T-helper 22 cell (primary cell): ENCODE measurements at regions not wholly inside any gene's neighbourhood (a gene's known extent, or its start where the extent isn't known, plus 50 kb on each side); places are given as distances from the start of the nearest gene placed in this dataset.

ENCODE experiments used
- DNase-seq: peaks from one replicate; pipeline ENCODE4 v3.0.0-alpha.2; 2020; ENCODE audit warnings: low read depth

GRCh38 chr21:34022627-34023335 lies 50.6 kb upstream of the MRPS6 start:
- no peak for DNase-seq

DNA sequence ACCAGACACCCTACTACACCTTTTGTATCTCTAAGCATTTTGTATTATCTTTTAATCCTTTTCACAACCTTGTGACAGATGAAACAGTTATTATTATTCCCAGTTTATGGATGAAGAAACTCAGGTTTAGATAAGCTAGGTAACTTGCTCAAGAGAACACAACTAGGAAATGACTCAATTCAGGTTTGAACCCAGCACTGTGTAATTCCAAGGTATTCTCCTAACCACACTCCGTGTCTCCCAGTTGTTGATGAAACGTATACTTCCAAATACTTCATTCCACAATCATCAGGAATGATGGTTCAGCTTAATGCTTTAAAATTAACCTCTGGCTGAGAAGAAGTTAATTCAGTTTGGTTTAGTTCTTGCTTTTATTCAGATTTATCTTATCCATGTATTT lies 51.7 kb upstream of the MRPS6 start:
- DNase-seq, result no peak

GRCh38 chr21:34020983-34021553 lies 52.3 kb upstream of the MRPS6 start:
- DNase-seq, result no peak

DNA sequence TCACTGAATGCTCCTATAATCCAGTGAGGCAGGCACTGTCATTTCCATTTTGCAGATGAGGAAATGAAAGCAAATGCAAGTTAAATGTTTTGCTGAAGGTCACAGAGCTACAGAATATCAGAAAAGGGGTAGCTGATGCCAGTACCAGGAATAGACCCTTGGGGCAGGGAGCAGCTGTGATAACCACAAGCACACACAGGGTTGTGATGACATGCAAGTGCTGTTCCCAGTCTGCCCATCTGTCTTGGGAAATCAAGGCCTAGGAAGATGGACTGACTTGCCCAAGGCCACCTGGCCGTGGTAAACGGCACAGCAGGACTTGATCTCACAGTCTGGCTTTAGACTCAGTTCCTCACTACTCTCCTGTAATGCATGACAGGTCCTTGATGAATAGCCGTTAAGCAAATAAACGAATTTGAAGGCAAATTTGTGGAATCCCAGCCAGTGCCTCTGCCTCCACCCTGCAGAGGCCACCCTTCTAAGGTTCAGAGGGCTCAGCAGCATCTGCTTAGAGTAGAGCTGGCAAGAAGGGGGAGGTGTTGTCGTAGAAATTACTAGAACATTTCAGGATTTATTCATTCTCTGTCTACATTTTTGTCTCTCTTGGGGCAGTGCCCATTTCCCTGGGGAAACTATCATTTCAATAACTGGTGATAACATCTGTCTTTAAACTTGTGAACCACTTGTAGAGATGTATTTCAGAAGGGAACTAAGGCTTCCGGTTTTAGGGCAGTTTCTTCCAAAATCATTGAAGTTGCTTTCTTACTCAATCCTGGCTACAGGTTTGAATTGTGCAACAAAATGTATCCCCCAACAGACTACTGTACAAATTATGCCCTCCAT lies 53.2 kb upstream of the MRPS6 start:
- DNase-seq, result no peak

DNA sequence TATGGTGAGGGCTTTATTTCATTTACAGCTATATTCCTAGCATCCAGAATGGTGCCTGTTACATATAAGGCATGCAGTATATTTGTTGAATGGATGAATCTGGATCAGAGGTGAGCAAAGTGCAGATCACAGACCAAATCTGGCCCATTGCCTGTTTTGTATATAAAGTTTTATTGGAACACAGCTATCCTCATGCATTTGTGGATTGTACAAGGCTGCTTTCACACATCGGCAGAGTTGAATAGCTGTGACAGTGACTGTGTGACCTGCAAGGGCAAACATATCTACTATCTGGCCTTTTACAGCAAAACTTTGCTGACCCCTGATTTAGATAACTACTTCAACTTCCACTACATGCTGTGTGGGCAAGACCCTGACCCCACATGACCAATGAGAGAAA lies 54.0 kb upstream of the MRPS6 start:
- DNase-seq, result no peak

DNA sequence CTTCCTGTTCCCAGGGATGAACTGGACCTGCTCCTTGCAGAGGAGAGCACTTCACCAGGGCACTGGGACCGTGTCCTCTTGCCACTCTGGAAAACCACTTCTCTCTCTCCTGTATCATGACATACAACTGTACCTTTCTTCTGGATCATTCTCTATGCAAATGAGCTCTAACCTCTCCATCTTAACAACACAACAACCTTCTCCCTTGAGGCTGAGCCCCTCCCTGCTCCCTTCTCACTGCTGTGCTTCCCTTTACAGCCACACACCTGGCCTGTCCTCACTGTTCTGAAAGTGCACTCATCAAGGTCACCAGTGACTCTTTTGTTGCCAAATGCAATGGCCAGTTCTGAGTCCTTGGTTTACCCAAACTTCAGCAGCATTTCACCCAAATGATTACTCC lies 54.5 kb upstream of the MRPS6 start:
- no peak for DNase-seq

- no peak for DNase-seq
Observed at GRCh38 chr21:34018185-34018584, 55.2 kb upstream of the MRPS6 start.

DNA sequence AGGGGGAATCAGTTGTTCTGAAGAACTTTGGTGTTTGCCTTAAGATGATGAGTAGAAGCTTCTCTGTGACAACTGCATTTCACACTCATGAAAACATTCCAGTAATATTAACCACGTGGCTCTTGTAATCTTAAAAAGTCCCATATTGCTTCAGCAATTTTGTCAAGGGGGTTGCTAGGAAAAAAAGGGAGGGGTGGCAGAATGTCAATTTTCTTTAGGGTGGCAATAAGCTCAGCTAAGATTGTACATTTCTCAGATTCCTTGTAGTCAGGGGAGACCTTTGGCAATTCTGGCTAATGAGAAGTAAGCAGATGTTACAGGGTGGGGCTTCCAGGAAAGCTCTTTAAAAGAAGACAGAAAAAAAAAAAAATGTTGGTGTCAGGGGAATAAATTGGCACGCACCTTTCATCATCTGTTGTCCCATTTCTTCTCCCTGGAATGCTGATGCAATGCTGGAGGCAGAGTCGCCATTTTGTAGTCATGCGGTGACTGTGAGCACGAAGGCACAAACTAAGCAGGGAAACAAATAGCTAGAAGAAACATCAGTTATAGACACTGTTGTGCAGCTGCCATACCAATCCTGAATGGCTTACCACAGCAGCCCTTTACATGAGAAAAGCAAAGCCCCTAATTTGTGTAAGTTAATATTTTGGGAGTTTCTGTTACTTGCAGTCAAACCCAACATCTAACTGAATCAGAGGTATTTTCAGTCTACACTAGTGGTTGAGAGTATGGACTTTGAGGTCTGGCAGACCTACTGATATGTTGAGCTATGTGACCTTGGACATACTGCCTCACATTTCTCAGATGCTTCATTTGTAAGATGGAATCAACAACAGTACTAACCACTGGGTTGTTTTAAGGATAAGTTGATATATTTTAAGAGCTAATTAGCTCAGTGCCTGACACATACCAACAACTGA lies 56.1 kb upstream of the MRPS6 start:
- DNase-seq, result no peak

DNA sequence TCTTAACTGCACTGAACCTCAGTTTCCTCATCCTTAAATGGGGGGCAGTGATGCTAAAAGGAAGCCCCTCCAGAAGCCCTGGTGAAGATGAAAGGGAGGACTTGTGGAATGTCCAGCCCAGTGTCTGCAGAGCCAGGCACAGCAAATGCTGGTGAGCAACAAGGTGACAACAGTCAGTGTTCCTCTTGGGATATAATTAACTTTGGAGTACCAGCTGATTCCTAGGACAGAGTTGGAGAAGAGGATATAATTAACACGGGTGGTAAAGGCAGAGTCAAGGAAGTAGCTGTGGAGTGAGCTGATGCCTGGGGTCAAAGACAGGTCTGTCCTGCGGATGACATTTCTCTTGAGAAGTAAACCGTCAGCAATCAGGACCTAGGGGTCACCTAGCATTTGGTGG lies 60.7 kb upstream of the MRPS6 start:
- DNase-seq, result no peak

GRCh38 chr21:34011660-34012059 lies 61.7 kb upstream of the MRPS6 start:
- DNase-seq, result no peak

DNA sequence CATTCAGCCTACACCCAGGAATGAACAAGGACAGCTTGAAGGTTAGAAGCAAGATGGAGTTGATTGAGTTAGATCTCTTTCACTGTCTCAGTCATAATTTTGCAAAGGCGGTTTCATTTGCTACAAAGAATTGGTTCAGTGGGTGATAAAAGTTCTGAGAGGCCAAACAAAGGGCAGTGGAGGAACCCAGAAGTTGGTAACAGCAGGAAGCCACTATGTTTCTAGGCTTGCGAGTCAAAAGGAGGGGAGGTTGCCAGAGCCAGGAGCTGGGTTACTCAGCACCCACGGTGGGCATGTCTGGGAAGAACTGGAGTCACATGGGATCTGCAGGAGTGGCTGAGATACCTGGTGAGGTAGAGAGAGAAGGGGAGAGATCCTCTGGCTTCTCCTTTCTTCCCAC lies 64.2 kb upstream of the MRPS6 start:
- no peak for DNase-seq

DNA sequence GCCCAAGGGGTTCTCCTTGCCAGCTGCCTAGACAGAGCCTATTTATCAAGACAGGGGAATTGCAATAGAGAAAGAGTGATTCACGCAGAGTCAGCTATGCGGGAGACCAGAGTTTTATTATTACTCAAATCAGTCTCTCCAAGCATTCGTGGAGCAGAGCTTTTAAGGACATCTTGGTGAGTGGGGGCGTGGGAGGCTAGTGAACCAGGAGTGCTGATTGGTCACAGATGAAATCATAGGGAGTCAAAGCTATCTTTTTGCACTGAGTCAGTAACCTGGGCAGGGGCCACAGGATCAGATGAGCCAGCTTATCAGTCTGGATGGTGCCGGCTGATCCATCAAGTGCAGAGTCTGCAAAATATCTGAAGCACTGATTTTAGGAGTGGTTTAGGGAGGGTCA lies 64.8 kb upstream of the MRPS6 start:
- DNase-seq, result no peak

DNA sequence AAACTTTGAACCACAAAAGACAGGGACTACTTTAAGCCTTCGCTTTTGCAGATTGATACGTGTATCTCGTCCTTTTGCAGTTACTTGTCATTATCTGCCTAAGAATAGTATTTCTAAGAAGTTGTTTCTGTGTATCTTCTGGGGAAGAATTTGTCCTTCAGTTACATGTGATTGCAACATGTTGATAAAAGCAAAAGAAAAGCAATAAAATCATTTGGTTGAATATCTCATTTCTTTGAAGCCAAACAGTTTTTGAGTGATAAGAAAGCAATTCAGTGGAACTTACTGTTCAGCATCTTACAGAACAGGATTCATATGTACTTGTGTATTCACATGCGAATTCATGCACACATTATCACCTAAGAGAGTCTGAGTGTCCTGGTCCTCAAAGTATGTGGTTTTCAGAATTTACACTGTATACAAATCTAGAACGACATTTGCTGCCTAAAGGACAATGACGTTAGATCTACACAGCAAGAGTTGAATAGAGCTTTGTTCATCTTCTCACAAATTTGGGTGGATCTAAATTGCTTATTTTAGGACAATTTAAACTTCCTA lies 66.7 kb upstream of the MRPS6 start:
- DNase-seq, result no peak

GRCh38 chr21:34004974-34005373 lies 68.4 kb upstream of the MRPS6 start:
- no peak for DNase-seq

DNA sequence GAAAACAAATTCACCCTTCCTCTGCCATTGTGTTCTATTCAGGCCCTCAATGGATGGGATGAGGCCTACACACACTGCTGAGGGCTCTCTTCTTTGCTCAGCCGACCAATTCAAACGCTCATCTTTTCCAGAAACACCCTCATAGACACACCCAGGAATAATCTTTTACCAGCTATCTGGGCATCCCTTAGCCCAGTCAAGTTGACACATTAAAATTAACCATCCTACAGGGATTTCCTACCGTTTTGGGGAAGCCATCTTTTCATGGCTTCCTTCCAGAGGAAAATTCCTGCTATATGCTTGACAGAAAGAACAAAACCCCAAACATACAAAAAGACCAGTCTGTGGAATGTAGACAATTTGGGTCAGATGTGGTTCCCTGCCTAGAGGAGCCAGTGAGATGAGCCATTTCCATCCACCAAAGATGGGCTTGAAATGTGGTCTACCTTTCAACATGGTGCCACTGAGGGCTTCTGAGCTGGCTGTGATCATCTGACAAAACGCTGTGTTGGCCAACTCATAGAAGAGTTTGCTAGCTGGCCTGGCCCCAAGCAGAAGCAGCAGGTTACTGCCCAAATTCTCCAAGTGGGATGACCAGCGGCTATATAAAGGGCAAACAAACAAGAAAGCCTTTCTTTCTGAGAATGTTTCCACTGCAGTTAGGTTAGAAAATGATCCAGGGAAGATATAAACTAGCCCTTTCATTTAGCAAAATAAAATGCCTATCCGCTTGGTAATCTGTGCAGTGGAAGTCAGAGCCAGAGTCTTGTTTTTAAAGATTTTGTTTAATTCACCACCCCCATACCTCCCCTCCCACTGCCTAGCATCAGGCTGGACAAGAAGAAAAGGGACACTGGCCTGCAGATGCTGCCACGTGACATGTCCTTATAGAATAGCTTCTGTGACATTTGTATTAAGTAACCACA lies 69.1 kb upstream of the MRPS6 start:
- no peak for DNase-seq

- no peak for DNase-seq
Observed at GRCh38 chr21:34003428-34003827, 70.0 kb upstream of the MRPS6 start.

DNA sequence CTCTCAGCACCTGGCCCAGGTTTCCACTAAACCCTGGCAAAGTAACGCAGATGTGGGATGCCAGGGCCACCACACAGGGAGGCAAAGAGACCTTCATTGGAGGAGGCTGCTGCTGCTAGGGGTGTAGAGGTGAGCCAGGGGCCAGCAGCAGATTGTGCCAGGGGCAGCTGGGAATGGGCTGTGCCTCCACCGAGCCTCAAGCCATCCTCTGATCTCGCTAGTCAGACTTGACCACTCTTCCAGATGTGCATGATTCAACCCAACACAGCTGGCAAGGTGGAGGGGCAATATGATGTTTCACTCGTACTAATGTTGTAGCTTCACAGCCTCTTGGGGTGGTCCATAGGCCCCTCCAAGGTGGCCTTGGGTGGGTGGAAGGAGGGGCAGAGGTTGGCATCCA lies 73.0 kb upstream of the MRPS6 start:
- DNase-seq, result no peak

DNA sequence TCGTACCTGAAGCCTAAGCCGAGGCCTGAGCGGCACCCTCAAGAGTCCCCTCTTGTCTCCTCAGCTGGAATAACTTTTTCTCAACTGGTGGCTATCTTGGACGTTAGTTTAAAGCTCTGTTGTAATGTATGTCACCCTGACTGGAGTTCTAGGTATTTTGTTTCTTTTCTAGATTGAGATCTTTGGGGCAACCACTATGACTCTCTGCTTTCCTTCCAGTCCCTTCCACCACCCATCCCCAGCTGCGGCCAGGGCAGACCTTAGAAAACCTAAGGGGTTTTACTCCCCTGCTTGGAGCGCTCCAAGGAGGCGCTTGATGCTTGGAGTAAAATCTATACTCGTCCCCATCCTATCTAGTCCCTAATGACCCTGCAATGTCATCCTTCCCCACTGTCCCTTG lies 74.6 kb upstream of the MRPS6 start:
- DNase-seq, result no peak

DNA sequence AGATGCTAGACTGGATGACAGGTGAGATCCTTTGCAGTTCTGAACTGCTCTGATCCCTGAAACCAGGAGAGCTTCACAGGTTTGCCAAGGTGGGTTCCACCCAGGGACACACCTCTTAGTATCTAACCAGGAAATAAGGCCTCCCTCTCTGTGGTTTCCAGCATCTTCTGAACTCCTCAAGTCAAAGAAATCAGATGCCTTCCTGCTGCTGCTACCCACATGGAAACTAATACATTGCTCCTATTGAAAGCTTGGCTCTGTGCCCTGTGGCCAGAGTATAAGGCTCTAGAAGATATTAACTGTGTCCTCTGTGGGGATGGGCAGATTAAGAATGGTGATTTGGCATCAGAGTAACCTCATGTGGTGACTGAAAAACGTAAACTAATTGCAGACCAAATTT lies 75.0 kb upstream of the MRPS6 start:
- DNase-seq, result no peak

DNA sequence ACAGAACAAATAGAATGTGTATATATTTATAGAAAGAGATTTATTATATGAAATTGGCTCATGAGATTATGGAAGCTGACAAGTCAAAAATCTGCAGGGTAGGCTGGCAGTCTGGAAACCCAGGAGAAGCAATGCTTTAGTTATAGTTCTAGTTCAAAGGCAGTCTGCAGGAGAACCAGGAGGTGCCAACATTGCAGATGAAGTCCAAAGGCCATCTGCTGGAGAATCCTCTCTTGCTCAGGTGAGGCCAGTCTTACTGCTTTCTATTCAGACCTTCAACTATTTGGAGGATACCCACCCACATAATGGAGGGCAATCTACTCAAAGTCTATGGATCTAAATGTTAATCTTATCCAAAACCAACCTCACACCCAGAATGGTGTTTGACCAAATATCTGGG lies 75.9 kb upstream of the MRPS6 start:
- DNase-seq, result no peak

DNA sequence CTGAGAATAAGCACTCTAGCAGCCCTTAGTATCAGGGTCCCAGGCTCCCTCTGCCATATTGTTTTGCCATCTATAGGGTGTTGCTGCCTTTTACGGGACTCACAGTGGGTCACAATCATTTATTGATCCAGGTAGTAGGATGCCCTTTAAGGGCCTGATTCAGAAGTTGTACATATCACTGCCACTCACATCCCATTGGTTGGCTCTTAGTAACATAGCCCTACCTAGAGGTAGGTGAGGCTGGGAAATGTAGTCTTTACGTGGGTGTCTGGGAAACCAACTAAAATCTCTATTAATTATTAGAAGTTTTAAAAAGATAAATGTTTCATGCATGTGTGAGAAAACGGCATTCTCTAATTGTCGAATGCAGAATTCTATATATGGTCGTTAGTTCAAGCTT lies 78.8 kb upstream of the ATP5PO start:
- no peak for DNase-seq
